ENCODE measurements at regions not wholly inside any gene's neighbourhood (a gene's known extent, or its start where the extent isn't known, plus 50 kb on each side); places are given as distances from the start of the nearest gene placed in this dataset.

DNA sequence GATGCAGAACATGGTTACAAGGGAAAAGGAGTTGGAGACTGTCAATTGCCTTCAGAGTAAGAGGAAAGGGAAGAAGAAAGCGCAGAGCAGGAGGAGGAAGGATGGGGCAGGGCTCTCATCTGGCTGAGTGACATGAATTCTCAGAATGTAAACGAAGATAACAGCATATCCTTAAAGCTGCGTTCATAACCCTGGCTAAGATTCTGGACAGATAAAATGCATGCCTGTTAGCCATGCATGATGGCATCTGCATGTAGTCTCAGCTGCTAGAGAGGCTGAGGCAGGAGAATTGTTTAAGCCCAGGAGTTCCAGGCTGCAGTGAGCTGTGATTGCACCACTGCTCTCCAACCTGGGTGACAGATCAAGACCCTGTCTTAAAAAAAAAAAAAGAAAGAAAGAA lies 493.5 kb upstream of the PRKX start:
- H3K4me3 ChIP-seq: no peak overlapping the region
- no peak overlapping the region for H3K4me2 ChIP-seq
- no peak for ATAC-seq
- TF ChIP-seq STAT1 (IDR thresholded peaks at IDR 0.05; ENCODE audit: unreplicated experiment) (no peak), ZNF331 (CRISPR knock-in tag; IDR thresholded peaks at IDR 0.05; ENCODE audit: low read depth) (no peak), EZH2 (IDR thresholded peaks at IDR 0.05; ENCODE audit: low read depth, unreplicated experiment) (no peak)
- TF ChIP-seq, protein P1, sequence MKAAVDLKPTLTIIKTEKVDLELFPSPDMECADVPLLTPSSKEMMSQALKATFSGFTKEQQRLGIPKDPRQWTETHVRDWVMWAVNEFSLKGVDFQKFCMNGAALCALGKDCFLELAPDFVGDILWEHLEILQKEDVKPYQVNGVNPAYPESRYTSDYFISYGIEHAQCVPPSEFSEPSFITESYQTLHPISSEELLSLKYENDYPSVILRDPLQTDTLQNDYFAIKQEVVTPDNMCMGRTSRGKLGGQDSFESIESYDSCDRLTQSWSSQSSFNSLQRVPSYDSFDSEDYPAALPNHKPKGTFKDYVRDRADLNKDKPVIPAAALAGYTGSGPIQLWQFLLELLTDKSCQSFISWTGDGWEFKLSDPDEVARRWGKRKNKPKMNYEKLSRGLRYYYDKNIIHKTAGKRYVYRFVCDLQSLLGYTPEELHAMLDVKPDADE (IDR thresholded peaks at IDR 0.05): no peak
- TF ChIP-seq, protein P2, sequence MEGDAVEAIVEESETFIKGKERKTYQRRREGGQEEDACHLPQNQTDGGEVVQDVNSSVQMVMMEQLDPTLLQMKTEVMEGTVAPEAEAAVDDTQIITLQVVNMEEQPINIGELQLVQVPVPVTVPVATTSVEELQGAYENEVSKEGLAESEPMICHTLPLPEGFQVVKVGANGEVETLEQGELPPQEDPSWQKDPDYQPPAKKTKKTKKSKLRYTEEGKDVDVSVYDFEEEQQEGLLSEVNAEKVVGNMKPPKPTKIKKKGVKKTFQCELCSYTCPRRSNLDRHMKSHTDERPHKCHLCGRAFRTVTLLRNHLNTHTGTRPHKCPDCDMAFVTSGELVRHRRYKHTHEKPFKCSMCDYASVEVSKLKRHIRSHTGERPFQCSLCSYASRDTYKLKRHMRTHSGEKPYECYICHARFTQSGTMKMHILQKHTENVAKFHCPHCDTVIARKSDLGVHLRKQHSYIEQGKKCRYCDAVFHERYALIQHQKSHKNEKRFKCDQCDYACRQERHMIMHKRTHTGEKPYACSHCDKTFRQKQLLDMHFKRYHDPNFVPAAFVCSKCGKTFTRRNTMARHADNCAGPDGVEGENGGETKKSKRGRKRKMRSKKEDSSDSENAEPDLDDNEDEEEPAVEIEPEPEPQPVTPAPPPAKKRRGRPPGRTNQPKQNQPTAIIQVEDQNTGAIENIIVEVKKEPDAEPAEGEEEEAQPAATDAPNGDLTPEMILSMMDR (conservative IDR thresholded peaks at IDR 0.05; ENCODE audit: low read depth in 2 of 2): no peak
- TF ChIP-seq, protein P3, sequence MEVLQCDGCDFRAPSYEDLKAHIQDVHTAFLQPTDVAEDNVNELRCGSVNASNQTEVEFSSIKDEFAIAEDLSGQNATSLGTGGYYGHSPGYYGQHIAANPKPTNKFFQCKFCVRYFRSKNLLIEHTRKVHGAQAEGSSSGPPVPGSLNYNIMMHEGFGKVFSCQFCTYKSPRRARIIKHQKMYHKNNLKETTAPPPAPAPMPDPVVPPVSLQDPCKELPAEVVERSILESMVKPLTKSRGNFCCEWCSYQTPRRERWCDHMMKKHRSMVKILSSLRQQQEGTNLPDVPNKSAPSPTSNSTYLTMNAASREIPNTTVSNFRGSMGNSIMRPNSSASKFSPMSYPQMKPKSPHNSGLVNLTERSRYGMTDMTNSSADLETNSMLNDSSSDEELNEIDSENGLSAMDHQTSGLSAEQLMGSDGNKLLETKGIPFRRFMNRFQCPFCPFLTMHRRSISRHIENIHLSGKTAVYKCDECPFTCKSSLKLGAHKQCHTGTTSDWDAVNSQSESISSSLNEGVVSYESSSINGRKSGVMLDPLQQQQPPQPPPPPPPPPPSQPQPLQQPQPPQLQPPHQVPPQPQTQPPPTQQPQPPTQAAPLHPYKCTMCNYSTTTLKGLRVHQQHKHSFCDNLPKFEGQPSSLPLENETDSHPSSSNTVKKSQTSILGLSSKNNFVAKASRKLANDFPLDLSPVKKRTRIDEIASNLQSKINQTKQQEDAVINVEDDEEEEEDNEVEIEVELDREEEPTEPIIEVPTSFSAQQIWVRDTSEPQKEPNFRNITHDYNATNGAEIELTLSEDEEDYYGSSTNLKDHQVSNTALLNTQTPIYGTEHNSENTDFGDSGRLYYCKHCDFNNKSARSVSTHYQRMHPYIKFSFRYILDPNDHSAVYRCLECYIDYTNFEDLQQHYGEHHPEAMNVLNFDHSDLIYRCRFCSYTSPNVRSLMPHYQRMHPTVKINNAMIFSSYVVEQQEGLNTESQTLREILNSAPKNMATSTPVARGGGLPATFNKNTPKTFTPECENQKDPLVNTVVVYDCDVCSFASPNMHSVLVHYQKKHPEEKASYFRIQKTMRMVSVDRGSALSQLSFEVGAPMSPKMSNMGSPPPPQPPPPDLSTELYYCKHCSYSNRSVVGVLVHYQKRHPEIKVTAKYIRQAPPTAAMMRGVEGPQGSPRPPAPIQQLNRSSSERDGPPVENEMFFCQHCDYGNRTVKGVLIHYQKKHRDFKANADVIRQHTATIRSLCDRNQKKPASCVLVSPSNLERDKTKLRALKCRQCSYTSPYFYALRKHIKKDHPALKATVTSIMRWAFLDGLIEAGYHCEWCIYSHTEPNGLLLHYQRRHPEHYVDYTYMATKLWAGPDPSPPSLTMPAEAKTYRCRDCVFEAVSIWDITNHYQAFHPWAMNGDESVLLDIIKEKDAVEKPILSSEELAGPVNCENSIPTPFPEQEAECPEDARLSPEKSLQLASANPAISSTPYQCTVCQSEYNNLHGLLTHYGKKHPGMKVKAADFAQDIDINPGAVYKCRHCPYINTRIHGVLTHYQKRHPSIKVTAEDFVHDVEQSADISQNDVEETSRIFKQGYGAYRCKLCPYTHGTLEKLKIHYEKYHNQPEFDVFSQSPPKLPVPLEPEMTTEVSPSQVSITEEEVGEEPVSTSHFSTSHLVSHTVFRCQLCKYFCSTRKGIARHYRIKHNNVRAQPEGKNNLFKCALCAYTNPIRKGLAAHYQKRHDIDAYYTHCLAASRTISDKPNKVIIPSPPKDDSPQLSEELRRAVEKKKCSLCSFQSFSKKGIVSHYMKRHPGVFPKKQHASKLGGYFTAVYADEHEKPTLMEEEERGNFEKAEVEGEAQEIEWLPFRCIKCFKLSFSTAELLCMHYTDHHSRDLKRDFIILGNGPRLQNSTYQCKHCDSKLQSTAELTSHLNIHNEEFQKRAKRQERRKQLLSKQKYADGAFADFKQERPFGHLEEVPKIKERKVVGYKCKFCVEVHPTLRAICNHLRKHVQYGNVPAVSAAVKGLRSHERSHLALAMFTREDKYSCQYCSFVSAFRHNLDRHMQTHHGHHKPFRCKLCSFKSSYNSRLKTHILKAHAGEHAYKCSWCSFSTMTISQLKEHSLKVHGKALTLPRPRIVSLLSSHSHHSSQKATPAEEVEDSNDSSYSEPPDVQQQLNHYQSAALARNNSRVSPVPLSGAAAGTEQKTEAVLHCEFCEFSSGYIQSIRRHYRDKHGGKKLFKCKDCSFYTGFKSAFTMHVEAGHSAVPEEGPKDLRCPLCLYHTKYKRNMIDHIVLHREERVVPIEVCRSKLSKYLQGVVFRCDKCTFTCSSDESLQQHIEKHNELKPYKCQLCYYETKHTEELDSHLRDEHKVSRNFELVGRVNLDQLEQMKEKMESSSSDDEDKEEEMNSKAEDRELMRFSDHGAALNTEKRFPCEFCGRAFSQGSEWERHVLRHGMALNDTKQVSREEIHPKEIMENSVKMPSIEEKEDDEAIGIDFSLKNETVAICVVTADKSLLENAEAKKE (CRISPR knock-in tag; IDR thresholded peaks at IDR 0.05): no peak
- no peaks in the 10 kb centered on the region for H3K36me3 Mint-ChIP-seq (ENCODE audit: low read depth)
- H3K4me1 ChIP-seq (ENCODE audit: insufficient read depth): no peaks in the 10 kb centered on the region
- H3F3A ChIP-seq (replicated peaks; ENCODE audit: low read depth): no peaks in the 10 kb centered on the region
- no peak overlapping the region for H3K4me3 Mint-ChIP-seq
- H2AFZ ChIP-seq: no peak overlapping the region
- peaks cover 2% of the 10 kb centered on the region for H3K27me3 Mint-ChIP-seq (ENCODE audit: insufficient read depth, low read depth, poor library complexity)
- no peak overlapping the region for H3K27ac Mint-ChIP-seq
- no peaks in the 10 kb centered on the region for H3K36me3 ChIP-seq (ENCODE audit: insufficient read depth)
- H3K27ac ChIP-seq (ENCODE audit: low read depth): no peak overlapping the region
- no peaks in the 10 kb centered on the region for H3K79me2 ChIP-seq (replicated peaks; ENCODE audit: insufficient read depth)
- no peaks in the 10 kb centered on the region for H3K4me1 Mint-ChIP-seq
- no peaks in the 10 kb centered on the region for H3K27me3 ChIP-seq (ENCODE audit: insufficient read depth)
- no peak for DNase-seq (ENCODE audit: low spot score)
- H4K20me1 ChIP-seq (replicated peaks; ENCODE audit: insufficient read depth): no peaks in the 10 kb centered on the region
- no peaks in the 10 kb centered on the region; the same call in 2 of the 3 replicates for H3K9me3 Mint-ChIP-seq
- H3K9me2 ChIP-seq (ENCODE audit: insufficient read depth): no peaks in the 10 kb centered on the region
